HepG2 (cell line): ENCODE measurements at regions not wholly inside any gene's neighbourhood (a gene's known extent, or its start where the extent isn't known, plus 50 kb on each side); places are given as distances from the start of the nearest gene placed in this dataset.
"Not testable (repeated sequence)": the region's sequence is repeated elsewhere in the genome, so short reads cannot be mapped to it uniquely, and the experiment has no call there.

ENCODE experiments used
- ATAC-seq: fragments of 200-7000 bp; cut with Tn5 transposase; 3 replicates; pipeline ENCODE4 v1.9.1; 2020; ENCODE audit warnings: mild to moderate bottlenecking, moderate library complexity
- BruUV-seq: library from RNA; stranded (reverse); fragments of 400-500 nt; replicated peaks from 2 replicates; lab custom pipeline; 2021; lab: Mats Ljungman, UMichigan
- CTCF ChIA-PET: fragments of 300-600 bp; formaldehyde crosslinking; extraction: SDS; loops from one replicate; lab custom pipeline; 2021; ENCODE audit warnings: low total read pairs, inconsistent platforms, low intra/inter-chr PET ratio; lab: Yijun Ruan, JAX
- POLR2A ChIA-PET: fragments of 350-600 bp; sonication (Branson Sonifier 250); formaldehyde crosslinking; loops from one replicate; lab custom pipeline; 2020; ENCODE audit warnings: antibody characterized with exemption, inconsistent platforms; lab: Yijun Ruan, JAX
- DNase-seq: peaks from one replicate; pipeline ENCODE4 v3.0.0-alpha.2; 2015; ENCODE audit warnings: low spot score
- FAIRE-seq: peaks from 3 replicates; lab custom pipeline; 2011; peaks lifted over from hg19 to GRCh38; lab: Jason Lieb, UNC
- H2AFZ ChIP-seq: one replicate; pipeline ENCODE4 v1.6.1; 2011; ENCODE audit warnings: low read length, inconsistent platforms
- H3K27ac ChIP-seq: fragments of 300-600 bp; 3 replicates; pipeline ENCODE4 v1.8.0; 2011; ENCODE audit warnings: mixed run types, mild to moderate bottlenecking, mixed read lengths, low read length, inconsistent platforms; ENCODE audit not compliant: insufficient read depth; ENCODE audit errors: extremely low read length
- H3K27me3 ChIP-seq, 2 experiments: fragments of 200-600 bp in 1 of 2; 2 replicates in 1 of 2; 3 replicates in 1 of 2; pipeline versions ENCODE4 v1.6.0 to v1.8.0; 2011; ENCODE audit warnings: low read length in 2 of 2, mild to moderate bottlenecking in 2 of 2, moderate library complexity in 2 of 2, inconsistent platforms in 1 of 2; ENCODE audit not compliant: insufficient read depth in 2 of 2, control insufficient read depth in 1 of 2
- H3K36me3 ChIP-seq, 2 experiments: fragments of 200-600 bp in 1 of 2; replicated peaks in 1 of 2; 2 replicates in 1 of 2; 3 replicates in 1 of 2; pipeline versions ENCODE4 v1.5.1 to v1.8.0; 2011; ENCODE audit warnings: low read length in 2 of 2, inconsistent platforms in 1 of 2; ENCODE audit not compliant: insufficient read depth in 2 of 2, control insufficient read depth in 1 of 2
- H3K4me1 ChIP-seq: 2 replicates; pipeline ENCODE4 v1.5.1; 2012; ENCODE audit warnings: low read length, inconsistent platforms; ENCODE audit not compliant: insufficient read depth
- H3K4me2 ChIP-seq: 2 replicates; pipeline ENCODE4 v1.6.0; 2011; ENCODE audit warnings: low read depth, low read length, inconsistent platforms
- H3K4me3 ChIP-seq, 3 experiments: fragments of 200-600 bp in 1 of 3; sonication (generic), shearing (Covaris generic) in 1 of 3; replicated peaks in 1 of 3; 2 replicates each; pipeline ENCODE4 v1.5.1; 2011 to 2016; ENCODE audit warnings: low read length in 3 of 3, inconsistent platforms in 2 of 3, low read depth in 2 of 3, mild to moderate bottlenecking in 2 of 3, control low read depth in 1 of 3, mixed read lengths in 1 of 3; ENCODE audit not compliant: insufficient read depth in 1 of 3
- H3K79me2 ChIP-seq: one replicate; pipeline ENCODE4 v1.6.1; 2011; ENCODE audit warnings: low read length, inconsistent platforms; ENCODE audit not compliant: insufficient read depth
- H3K9ac ChIP-seq: 2 replicates; pipeline ENCODE4 v1.6.0; 2011; ENCODE audit warnings: mild to moderate bottlenecking, low read depth, low read length, inconsistent platforms; ENCODE audit not compliant: insufficient read depth
- H3K9me3 ChIP-seq: 2 replicates; pipeline ENCODE4 v1.5.1; 2012; ENCODE audit warnings: mild to moderate bottlenecking, low read length
- H4K20me1 ChIP-seq: 2 replicates; pipeline ENCODE4 v1.6.0; 2011; ENCODE audit warnings: inconsistent platforms, mild to moderate bottlenecking, low read length, moderate library complexity; ENCODE audit not compliant: insufficient read depth
- GPN1 ChIP-seq: sonication (generic); formaldehyde crosslinking; IDR thresholded peaks from 2 replicates; pipeline ENCODE4 v1.5.1; 2020; ENCODE audit warnings: missing genetic modification reagents, borderline replicate concordance
- JDP2 ChIP-seq: sonication (generic); formaldehyde crosslinking; IDR thresholded peaks from 2 replicates; pipeline ENCODE4 v1.8.1; 2022; ENCODE audit warnings: missing genetic modification reagents, borderline replicate concordance
- NR2F1 ChIP-seq, 2 experiments: fragments of 450-650 bp in 1 of 2; formaldehyde crosslinking in 1 of 2; IDR thresholded peaks; 2 replicates each; pipeline versions ENCODE4 v1.5.0 to v1.6.1; 2016 to 2020; ENCODE audit warnings: mild to moderate bottlenecking in 1 of 2, missing compliant biosample characterization in 1 of 2, missing genetic modification reagents in 1 of 2, moderate library complexity in 1 of 2
- ZC3H4 ChIP-seq: sonication (generic); formaldehyde crosslinking; IDR thresholded peaks from 2 replicates; pipeline ENCODE4 v1.4.0; 2020; ENCODE audit warnings: missing genetic modification reagents, borderline replicate concordance
- ZNF557 ChIP-seq: sonication (generic); formaldehyde crosslinking; IDR thresholded peaks from 2 replicates; pipeline ENCODE4 v1.4.0; 2020; ENCODE audit warnings: missing genetic modification reagents
- ZNF629 ChIP-seq: sonication (generic); formaldehyde crosslinking; conservative IDR thresholded peaks from 2 replicates; pipeline ENCODE4 v1.5.0; 2020; ENCODE audit warnings: missing genetic modification reagents
- ZNF761 ChIP-seq: sonication (generic); formaldehyde crosslinking; conservative IDR thresholded peaks from 2 replicates; pipeline ENCODE4 v1.4.0; 2020; ENCODE audit warnings: mild to moderate bottlenecking, missing genetic modification reagents
- WGBS: methylation state at CpG from one replicate; pipeline ENCODE4 v1.1.6; 2017; ENCODE audit warnings: low lambda C conversion rate; 5-methylcytosine and 5-hydroxymethylcytosine counted together
- in situ Hi-C: cut with HindIII; loops from 2 replicates; pipeline ENCODE4 v1.10.0; 2017; ENCODE audit warnings: low pct_unique_long_range_greater_than_20kb; ENCODE audit not compliant: extremely low pct_ligation_motif_present
- intact Hi-C: fragments of 100-400 bp; cut with micrococcal nuclease; formaldehyde crosslinking; loops from one replicate; pipeline ENCODE4 v1.10.0; 2022; ENCODE audit not compliant: unreplicated experiment
- TF ChIP-seq, protein P1 (sequence below): sonication (generic); formaldehyde crosslinking; IDR thresholded peaks from 2 replicates; pipeline ENCODE4 v1.9.0; 2021; ENCODE audit warnings: missing genetic modification reagents, borderline replicate concordance

GRCh38 chr19:28296506-28296905, 916.4 kb downstream of the UQCRFS1 start:
- in situ Hi-C loops: no loop called here
- FAIRE-seq: no peak
- POLR2A ChIA-PET: no interaction called here

GRCh38 chr19:28294975-28295374, 918.0 kb downstream of the UQCRFS1 start:
- DNase-seq, in situ Hi-C loops, ATAC-seq, H3K79me2 ChIP-seq, H3K9ac ChIP-seq, FAIRE-seq, H3K36me3 ChIP-seq, POLR2A ChIA-PET, H2AFZ ChIP-seq, CTCF ChIA-PET, H3K4me3 ChIP-seq, H3K27ac ChIP-seq, BruUV-seq, H3K4me2 ChIP-seq, H4K20me1 ChIP-seq, intact Hi-C loops, H3K4me1 ChIP-seq, H3K27me3 ChIP-seq: not testable (repeated sequence)
- WGBS: 97% methylated on average over 1 of the region's 1 CpG
- H3K9me3 ChIP-seq: peaks cover 87% of the 10 kb centered on the region

More at GRCh38 chr19:28296506-28296905, 916.4 kb downstream of the UQCRFS1 start:
- no peak overlapping the region for H3K9ac ChIP-seq
- H3K36me3 ChIP-seq: no peaks in the 10 kb centered on the region
- TF ChIP-seq, protein P1, sequence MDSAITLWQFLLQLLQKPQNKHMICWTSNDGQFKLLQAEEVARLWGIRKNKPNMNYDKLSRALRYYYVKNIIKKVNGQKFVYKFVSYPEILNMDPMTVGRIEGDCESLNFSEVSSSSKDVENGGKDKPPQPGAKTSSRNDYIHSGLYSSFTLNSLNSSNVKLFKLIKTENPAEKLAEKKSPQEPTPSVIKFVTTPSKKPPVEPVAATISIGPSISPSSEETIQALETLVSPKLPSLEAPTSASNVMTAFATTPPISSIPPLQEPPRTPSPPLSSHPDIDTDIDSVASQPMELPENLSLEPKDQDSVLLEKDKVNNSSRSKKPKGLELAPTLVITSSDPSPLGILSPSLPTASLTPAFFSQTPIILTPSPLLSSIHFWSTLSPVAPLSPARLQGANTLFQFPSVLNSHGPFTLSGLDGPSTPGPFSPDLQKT (CRISPR knock-in tag): no peak
- TF ChIP-seq ZNF629 (CRISPR knock-in tag) (no peak), ZNF761 (CRISPR knock-in tag) (no peak), JDP2 (CRISPR knock-in tag) (no peak), ZNF557 (no peak), ZC3H4 (no peak), GPN1 (CRISPR knock-in tag) (no peak), NR2F1 (CRISPR knock-in tag; IDR thresholded peaks at IDR 0.05) (no peak)
- intact Hi-C loops: no loop called here
- H3K27ac ChIP-seq: no peak overlapping the region
- H3K4me2 ChIP-seq: no peak overlapping the region
- no peak for ATAC-seq
- no peaks in the 10 kb centered on the region for H4K20me1 ChIP-seq
- H3K27me3 ChIP-seq: no peaks in the 10 kb centered on the region
- H2AFZ ChIP-seq: no peak overlapping the region
- H3K4me1 ChIP-seq: no peaks in the 10 kb centered on the region
- no peak for DNase-seq
- WGBS: 20% methylated on average over 4 of the region's 4 CpGs
- no TSS peak for BruUV-seq
- CTCF ChIA-PET: no interaction called here
- no peak overlapping the region for H3K4me3 ChIP-seq
- no peaks in the 10 kb centered on the region for H3K79me2 ChIP-seq
- H3K9me3 ChIP-seq: peaks cover 93% of the 10 kb centered on the region
